ENCODE measurements at regions not wholly inside any gene's neighbourhood (a gene's known extent, or its start where the extent isn't known, plus 50 kb on each side); places are given as distances from the start of the nearest gene placed in this dataset.
"Not testable (repeated sequence)": the region's sequence is repeated elsewhere in the genome, so short reads cannot be mapped to it uniquely, and the experiment has no call there.

DNA sequence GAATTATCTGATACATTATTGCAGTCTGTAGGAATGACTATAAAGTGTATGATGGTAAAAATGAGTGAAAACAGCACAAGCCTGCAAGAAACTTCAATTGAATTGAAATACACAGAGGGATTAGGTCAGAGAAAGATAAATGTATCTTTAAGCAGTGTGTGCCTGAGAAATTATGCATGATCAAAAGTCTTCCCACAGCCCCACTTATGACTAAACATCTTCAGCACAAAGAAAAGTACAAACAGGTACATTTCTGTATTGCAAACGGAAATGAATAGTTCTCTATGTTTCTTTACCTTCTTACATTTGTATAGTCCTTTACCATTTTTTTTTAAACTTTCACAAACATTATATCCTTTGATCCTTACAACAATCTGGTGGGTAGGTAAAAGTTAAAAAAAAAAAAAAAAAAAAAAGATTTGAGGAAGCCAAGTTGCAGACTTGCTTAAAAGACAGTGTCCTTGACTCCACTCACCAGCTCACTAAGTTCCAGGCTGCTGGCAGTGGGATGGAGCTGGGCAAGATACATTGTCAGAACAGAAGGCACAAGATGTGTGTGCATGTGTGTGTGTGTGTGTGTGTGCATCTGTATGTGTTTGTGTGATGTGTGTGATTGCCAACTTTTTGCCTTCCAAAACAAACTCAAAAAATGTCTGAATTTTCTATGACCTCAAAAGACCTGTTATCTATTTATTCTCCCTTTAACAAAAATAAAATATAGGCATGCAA is 423.7 kb upstream of the ACVR2A start:
- H3K4me1 Mint-ChIP-seq (ENCODE audit: low read depth), result no peaks in the 10 kb centered on the region
- peaks cover 6% of the 10 kb centered on the region for H3K27me3 Mint-ChIP-seq (ENCODE audit: low read depth)
- no peaks in the 10 kb centered on the region for H3K36me3 Mint-ChIP-seq (ENCODE audit: low read depth)
- H3K4me3 Mint-ChIP-seq (ENCODE audit: low read depth), result no peak overlapping the region
- peaks cover 10% of the 10 kb centered on the region for H3K9me3 Mint-ChIP-seq
- no peak for DNase-seq (ENCODE audit: low spot score)
- intact Hi-C loops (cut with micrococcal nuclease), result no loop called here
- no peak overlapping the region for H3K27ac Mint-ChIP-seq

DNA sequence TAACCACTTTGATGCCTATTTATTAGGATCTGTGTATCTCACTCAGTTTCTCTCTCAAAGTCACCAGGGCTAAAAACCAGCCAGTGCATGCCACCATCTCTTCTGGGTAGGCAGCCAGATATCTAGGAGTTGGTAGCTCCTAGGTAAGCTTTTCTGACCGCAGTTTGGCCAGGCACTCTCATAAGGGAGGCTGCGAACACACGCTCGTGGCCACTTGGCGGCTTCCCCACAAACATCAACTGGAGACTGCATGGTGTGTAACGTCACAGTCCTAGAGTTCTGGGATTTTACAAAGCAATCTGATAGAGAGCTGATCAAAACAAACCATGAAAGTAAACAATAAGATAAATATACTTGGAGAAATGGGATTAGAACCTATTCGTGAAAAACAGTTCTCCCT is 424.3 kb upstream of the ACVR2A start:
- Mint-ChIP-seq H3K4me3 (ENCODE audit: low read depth) (no peak overlapping the region), H3K27ac (no peak overlapping the region), H3K27me3 (ENCODE audit: low read depth) (peaks cover 6% of the 10 kb centered on the region), H3K9me3 (peaks cover 10% of the 10 kb centered on the region), H3K4me1 (ENCODE audit: low read depth) (no peaks in the 10 kb centered on the region), H3K36me3 (ENCODE audit: low read depth) (no peaks in the 10 kb centered on the region)
- intact Hi-C loops (cut with micrococcal nuclease), result no loop called here
- no peak for DNase-seq (ENCODE audit: low spot score)

DNA sequence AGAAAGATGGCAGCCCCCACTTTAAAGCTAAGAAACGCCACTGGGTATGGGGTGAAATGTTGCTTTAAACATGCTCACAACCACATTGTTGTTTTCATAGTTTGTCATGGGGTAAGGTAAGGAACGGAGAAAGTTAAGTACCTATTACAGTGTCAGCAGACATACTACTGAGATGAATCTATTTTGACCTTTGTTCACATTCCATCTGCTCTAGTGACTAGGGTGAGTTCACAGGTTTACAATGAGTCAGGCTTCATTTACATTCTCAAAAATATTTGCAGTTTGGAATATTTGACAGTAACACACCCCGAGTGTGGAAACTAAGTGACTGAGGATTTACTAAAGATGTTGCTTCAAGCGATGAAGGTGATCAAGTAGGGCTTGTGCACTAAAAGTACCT is 428.7 kb upstream of the ACVR2A start:
- H3K4me1 Mint-ChIP-seq (ENCODE audit: low read depth), result peaks cover 3% of the 10 kb centered on the region
- intact Hi-C loops (cut with micrococcal nuclease), result no loop called here
- no peak for DNase-seq (ENCODE audit: low spot score)
- H3K9me3 Mint-ChIP-seq, result peaks cover 15% of the 10 kb centered on the region
- H3K27ac Mint-ChIP-seq, result no peak overlapping the region
- H3K27me3 Mint-ChIP-seq (ENCODE audit: low read depth), result peaks cover 12% of the 10 kb centered on the region
- H3K36me3 Mint-ChIP-seq (ENCODE audit: low read depth), result no peaks in the 10 kb centered on the region
- H3K4me3 Mint-ChIP-seq (ENCODE audit: low read depth), result no peak overlapping the region

DNA sequence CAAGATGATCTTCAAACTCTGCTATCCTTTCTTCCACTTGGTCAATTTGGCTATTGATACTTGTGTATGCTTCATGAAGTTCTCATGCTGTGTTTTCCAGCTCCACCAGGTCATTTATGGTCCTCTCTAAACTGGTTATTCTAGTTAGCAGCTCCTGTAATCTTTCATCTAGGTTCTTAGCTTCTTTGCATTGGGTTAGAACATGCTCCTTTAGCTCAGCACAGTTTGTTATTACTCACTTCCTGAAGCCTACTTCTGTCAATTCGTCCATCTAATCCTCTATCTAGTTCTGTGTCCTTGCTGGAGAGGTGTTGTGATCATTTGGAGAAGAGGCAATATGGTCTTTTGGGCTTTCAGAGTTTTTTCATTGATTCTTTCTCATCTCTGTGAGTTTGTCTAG is 430.2 kb upstream of the ACVR2A start:
- H3K4me1 Mint-ChIP-seq (ENCODE audit: low read depth); H3K36me3 Mint-ChIP-seq (ENCODE audit: low read depth); DNase-seq (ENCODE audit: low spot score); H3K27ac Mint-ChIP-seq; H3K4me3 Mint-ChIP-seq (ENCODE audit: low read depth); intact Hi-C loops (cut with micrococcal nuclease): not testable (repeated sequence)
- H3K27me3 Mint-ChIP-seq (ENCODE audit: low read depth), result peaks cover 12% of the 10 kb centered on the region
- peaks cover 17% of the 10 kb centered on the region for H3K9me3 Mint-ChIP-seq

DNA sequence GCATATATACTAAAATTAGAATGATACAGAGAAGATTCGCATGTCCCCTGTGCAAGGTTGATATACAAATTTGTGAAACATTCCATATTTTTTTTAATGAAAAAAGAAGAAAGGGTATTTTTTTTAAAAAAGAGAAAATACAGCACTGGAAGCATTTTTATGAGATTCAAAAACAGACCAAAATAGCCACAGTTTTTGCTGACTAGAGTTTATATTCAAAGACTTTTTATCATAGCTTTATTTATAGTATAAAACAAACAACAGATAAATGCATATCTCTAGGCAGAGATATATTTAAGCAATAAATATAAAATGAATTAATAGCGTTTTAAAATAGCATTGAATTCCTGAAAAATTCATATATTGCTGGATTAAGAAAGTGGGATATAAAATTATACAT is 436.5 kb upstream of the ACVR2A start:
- DNase-seq (ENCODE audit: low spot score), result no peak
- H3K9me3 Mint-ChIP-seq, result peaks cover 12% of the 10 kb centered on the region
- no peak overlapping the region for H3K27ac Mint-ChIP-seq
- H3K4me1 Mint-ChIP-seq (ENCODE audit: low read depth), result peaks cover 4% of the 10 kb centered on the region
- intact Hi-C loops (cut with micrococcal nuclease), result no loop called here
- peaks cover 12% of the 10 kb centered on the region for H3K27me3 Mint-ChIP-seq (ENCODE audit: low read depth)
- no peak overlapping the region for H3K4me3 Mint-ChIP-seq (ENCODE audit: low read depth)
- H3K36me3 Mint-ChIP-seq (ENCODE audit: low read depth), result no peaks in the 10 kb centered on the region

DNA sequence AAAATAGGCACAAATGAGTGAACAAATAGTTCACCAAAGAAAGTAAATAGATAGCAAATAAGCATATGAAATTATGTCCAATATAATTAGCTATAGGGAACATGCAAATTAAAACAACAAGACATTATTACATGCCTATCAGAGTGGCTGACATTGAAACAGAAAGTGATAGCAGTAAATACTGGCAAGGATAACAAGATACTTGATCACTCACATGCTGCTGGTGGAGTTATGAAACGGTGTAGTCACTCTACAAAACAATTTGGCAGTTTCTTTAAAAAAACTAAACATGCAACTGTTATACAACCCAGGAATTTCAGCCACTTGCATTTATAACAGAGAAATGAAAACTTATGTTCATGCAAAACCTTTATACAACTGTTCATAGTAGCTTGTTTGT is 439.2 kb upstream of the ACVR2A start:
- Mint-ChIP-seq H3K9me3 (peaks cover 6% of the 10 kb centered on the region), H3K27ac (no peak overlapping the region), H3K27me3 (ENCODE audit: low read depth) (peaks cover 15% of the 10 kb centered on the region), H3K4me3 (ENCODE audit: low read depth) (no peak overlapping the region), H3K36me3 (ENCODE audit: low read depth) (no peaks in the 10 kb centered on the region), H3K4me1 (ENCODE audit: low read depth) (peaks cover 4% of the 10 kb centered on the region)
- DNase-seq (ENCODE audit: low spot score), result no peak
- intact Hi-C loops (cut with micrococcal nuclease), result no loop called here

DNA sequence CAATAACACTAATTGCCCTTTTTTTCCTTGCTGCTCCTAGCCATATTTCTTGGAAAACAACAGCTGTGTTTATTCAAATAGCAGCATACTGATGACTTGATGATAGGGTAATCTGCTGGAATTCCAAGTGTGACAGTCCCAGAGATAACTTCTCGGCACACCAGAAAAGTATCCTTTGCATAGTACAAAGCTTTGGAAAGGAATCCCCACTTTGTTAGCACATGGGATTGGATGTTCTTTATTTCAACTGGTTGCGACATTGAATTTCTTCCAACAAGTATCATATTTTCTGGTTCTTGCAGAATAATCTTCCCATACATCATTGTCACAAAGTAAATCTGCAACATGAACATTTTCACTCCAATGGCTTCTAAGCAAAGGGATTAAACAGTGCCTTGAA is 445.8 kb upstream of the ACVR2A start:
- Mint-ChIP-seq H3K9me3 (no peaks in the 10 kb centered on the region), H3K4me1 (ENCODE audit: low read depth) (no peaks in the 10 kb centered on the region), H3K36me3 (ENCODE audit: low read depth) (no peaks in the 10 kb centered on the region), H3K27ac (no peak overlapping the region), H3K27me3 (ENCODE audit: low read depth) (peaks cover 14% of the 10 kb centered on the region), H3K4me3 (ENCODE audit: low read depth) (no peak overlapping the region)
- intact Hi-C loops (cut with micrococcal nuclease), result no loop called here
- no peak for DNase-seq (ENCODE audit: low spot score)

DNA sequence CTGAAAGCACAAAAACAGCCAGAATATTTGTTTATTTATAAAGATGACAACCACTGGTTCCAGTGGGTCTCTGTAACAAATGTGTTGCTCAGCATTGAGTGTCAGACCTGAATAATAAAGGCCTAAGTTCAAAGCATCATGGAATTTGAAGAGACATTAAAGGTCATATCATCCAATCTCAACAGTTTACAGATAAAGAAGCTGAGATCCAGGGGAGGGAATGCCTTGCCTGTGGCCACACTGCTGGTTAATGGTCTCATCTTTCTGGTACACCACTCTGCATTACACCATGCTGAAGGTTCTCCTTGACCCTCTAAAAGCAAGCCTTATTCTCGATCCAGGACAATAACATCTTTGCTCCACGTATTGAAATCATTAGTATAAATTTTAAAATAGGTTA is 446.5 kb upstream of the ACVR2A start:
- intact Hi-C loops (cut with micrococcal nuclease), result no loop called here
- no peaks in the 10 kb centered on the region for H3K9me3 Mint-ChIP-seq
- no peak overlapping the region for H3K27ac Mint-ChIP-seq
- H3K4me1 Mint-ChIP-seq (ENCODE audit: low read depth), result no peaks in the 10 kb centered on the region
- H3K27me3 Mint-ChIP-seq (ENCODE audit: low read depth), result peaks cover 15% of the 10 kb centered on the region
- DNase-seq (ENCODE audit: low spot score), result no peak
- no peak overlapping the region for H3K4me3 Mint-ChIP-seq (ENCODE audit: low read depth)
- no peaks in the 10 kb centered on the region for H3K36me3 Mint-ChIP-seq (ENCODE audit: low read depth)

DNA sequence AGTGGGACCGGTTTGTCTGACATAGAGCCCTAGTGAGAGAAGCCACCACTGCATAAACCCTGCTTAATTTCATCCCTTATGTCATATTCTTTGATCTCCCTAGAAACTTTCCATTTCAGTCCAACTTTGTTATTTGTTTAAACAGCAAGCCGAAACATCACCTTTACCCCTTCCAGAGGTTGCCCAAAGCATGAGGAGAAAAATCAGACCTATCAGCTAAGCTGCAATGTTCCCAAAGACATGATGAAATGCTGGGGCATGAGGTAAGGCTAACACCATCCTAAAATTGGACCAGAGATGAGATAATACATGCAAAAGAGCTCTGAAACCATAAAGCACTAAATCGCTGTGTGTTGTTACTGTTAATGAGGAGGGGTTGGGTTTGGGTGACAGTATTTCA is 447.9 kb upstream of the ACVR2A start:
- no peak overlapping the region for H3K4me3 Mint-ChIP-seq (ENCODE audit: low read depth)
- no peak for DNase-seq (ENCODE audit: low spot score)
- H3K9me3 Mint-ChIP-seq, result no peaks in the 10 kb centered on the region
- no peaks in the 10 kb centered on the region for H3K4me1 Mint-ChIP-seq (ENCODE audit: low read depth)
- intact Hi-C loops (cut with micrococcal nuclease), result no loop called here
- H3K27me3 Mint-ChIP-seq (ENCODE audit: low read depth), result peaks cover 14% of the 10 kb centered on the region
- H3K36me3 Mint-ChIP-seq (ENCODE audit: low read depth), result no peaks in the 10 kb centered on the region
- H3K27ac Mint-ChIP-seq, result no peak overlapping the region

DNA sequence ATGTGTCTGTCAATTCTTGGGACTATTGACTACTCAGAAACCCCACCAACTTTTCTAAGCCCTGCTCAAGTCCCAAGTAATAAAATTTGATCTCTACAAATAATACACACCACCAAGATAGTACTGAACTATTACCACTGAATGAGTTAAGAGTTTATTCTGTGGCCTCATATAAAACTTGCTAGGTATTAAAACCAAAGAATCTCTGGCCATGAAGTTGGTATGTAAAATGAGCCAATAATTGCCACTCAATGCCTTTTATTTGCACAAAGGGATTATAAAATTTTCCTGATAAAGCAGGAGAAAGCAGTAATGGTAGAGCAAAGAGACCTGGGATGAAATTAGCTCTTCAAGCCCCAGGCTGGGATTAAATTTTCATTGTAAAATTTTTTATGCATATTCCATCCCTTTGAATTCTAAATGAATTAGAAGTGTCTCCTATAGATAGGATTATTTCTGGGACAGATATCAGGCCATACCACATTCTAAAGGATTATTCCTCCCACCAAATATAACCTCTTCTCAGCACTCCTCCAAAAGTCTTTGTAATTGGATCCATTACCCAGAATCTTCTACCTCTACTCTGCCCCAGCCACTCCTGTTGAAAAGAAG is 450.5 kb upstream of the ACVR2A start:
- peaks cover 9% of the 10 kb centered on the region for H3K27me3 Mint-ChIP-seq (ENCODE audit: low read depth)
- H3K4me3 Mint-ChIP-seq (ENCODE audit: low read depth), result no peak overlapping the region
- no peaks in the 10 kb centered on the region for H3K4me1 Mint-ChIP-seq (ENCODE audit: low read depth)
- no peaks in the 10 kb centered on the region for H3K9me3 Mint-ChIP-seq
- DNase-seq (ENCODE audit: low spot score), result no peak
- no peak overlapping the region for H3K27ac Mint-ChIP-seq
- H3K36me3 Mint-ChIP-seq (ENCODE audit: low read depth), result no peaks in the 10 kb centered on the region
- intact Hi-C loops (cut with micrococcal nuclease), result no loop called here

DNA sequence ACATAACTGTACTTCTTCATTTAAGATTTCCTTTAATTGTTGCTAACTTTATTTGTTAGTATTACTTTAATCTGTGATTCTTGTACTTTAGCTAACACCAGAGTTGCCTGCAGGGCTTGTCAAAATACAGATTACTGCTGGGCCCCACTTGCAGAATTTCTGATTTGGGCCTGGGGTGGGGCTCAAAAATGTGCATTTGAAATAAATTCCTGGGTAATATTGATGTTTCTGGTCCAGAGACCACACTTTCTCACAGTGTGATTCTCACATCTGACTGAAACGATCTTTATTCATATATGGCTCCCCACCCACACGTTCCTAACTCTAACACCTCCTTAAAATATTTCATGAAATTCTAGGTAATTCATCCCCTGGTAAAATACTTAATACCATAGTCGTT is 452.6 kb upstream of the ACVR2A start:
- Mint-ChIP-seq H3K27me3 (ENCODE audit: low read depth) (peaks cover 16% of the 10 kb centered on the region), H3K9me3 (no peaks in the 10 kb centered on the region), H3K4me3 (ENCODE audit: low read depth) (no peak overlapping the region), H3K27ac (no peak overlapping the region), H3K36me3 (ENCODE audit: low read depth) (no peaks in the 10 kb centered on the region), H3K4me1 (ENCODE audit: low read depth) (peaks cover 1% of the 10 kb centered on the region)
- no peak for DNase-seq (ENCODE audit: low spot score)
- intact Hi-C loops (cut with micrococcal nuclease), result no loop called here

DNA sequence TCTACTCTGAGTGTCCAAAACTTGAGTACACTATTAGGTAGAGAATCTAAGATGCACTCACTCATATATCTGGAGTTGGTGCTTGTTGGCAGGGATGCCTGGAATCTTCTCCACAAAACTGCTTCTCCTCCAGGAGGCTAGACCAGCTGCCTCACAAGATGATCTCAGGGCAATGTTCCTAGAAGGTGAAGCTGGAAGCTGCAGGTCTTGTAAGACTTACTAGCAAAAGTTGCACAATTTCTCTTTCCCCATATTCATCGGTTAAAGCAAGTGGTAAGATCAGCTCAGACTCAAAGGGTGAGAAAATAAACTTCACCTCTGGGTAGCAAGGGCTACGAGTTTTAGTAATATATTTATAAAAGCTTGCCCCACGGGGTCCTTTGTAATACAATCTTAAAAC is 454.4 kb upstream of the ACVR2A start:
- Mint-ChIP-seq H3K27me3 (ENCODE audit: low read depth) (peaks cover 16% of the 10 kb centered on the region), H3K4me3 (ENCODE audit: low read depth) (no peak overlapping the region), H3K4me1 (ENCODE audit: low read depth) (peaks cover 1% of the 10 kb centered on the region), H3K27ac (no peak overlapping the region), H3K36me3 (ENCODE audit: low read depth) (no peaks in the 10 kb centered on the region), H3K9me3 (no peaks in the 10 kb centered on the region)
- intact Hi-C loops (cut with micrococcal nuclease), result no loop called here
- DNase-seq (ENCODE audit: low spot score), result no peak

DNA sequence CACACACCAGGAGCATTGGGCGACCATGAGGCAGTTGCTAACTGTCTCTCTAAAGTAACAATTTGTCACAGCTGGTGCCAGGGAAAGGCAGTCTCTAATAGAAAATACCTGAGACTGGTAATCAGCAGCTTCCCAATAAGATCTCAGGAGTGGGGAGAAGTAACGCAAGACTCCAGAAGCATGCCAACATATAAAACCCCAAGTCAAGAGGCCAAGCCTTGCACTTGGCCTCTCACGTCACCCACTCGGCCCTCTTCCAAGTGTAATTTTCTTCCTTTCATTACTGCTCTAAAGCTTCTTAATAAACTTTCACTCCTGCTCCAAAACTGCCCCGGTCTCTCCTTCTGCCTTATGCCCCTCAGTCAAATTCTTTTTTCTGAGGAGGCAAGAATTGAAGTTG is 455.6 kb upstream of the ACVR2A start:
- Mint-ChIP-seq H3K27ac (no peak overlapping the region), H3K9me3 (no peaks in the 10 kb centered on the region), H3K27me3 (ENCODE audit: low read depth) (peaks cover 16% of the 10 kb centered on the region), H3K36me3 (ENCODE audit: low read depth) (no peaks in the 10 kb centered on the region), H3K4me1 (ENCODE audit: low read depth) (peaks cover 1% of the 10 kb centered on the region), H3K4me3 (ENCODE audit: low read depth) (no peak overlapping the region)
- intact Hi-C loops (cut with micrococcal nuclease), result no loop called here
- DNase-seq (ENCODE audit: low spot score), result no peak
